ENCODE measurements at regions not wholly inside any gene's neighbourhood (a gene's known extent, or its start where the extent isn't known, plus 50 kb on each side); places are given as distances from the start of the nearest gene placed in this dataset.

- no peak for TF ChIP-seq TOX (CRISPR knock-in tag; IDR thresholded peaks at IDR 0.05; ENCODE audit: borderline replicate concordance)
- no peak for TF ChIP-seq TSHZ2 (CRISPR knock-in tag; IDR thresholded peaks at IDR 0.05)
- TF ChIP-seq GLIS3 (CRISPR knock-in tag; IDR thresholded peaks at IDR 0.05), result no peak
- TF ChIP-seq POU6F1 (CRISPR knock-in tag; IDR thresholded peaks at IDR 0.05; ENCODE audit: borderline replicate concordance, low read depth), result no peak
- no peak for ATAC-seq
Measured at GRCh38 chr6:41438746-41439145, 103.3 kb downstream of the NCR2 start.

GRCh38 chr6:41439524-41440418 is 104.4 kb downstream of the NCR2 start:
- TF ChIP-seq ZNF8 (CRISPR knock-in tag; IDR thresholded peaks at IDR 0.05) (no peak), ZFP30 (CRISPR knock-in tag; IDR thresholded peaks at IDR 0.05) (no peak), ZFP3 (CRISPR knock-in tag; IDR thresholded peaks at IDR 0.05) (no peak), TOX (CRISPR knock-in tag; IDR thresholded peaks at IDR 0.05; ENCODE audit: borderline replicate concordance) (no peak), ESRRG (CRISPR knock-in tag; IDR thresholded peaks at IDR 0.05) (no peak), ZC3H10 (CRISPR knock-in tag; IDR thresholded peaks at IDR 0.05) (no peak), PATZ1 (CRISPR knock-in tag; IDR thresholded peaks at IDR 0.05; ENCODE audit: borderline replicate concordance) (no peak), CSRNP3 (CRISPR knock-in tag; IDR thresholded peaks at IDR 0.05) (no peak), TCF4 (CRISPR knock-in tag; IDR thresholded peaks at IDR 0.05; ENCODE audit: borderline replicate concordance) (no peak), CREB5 (CRISPR knock-in tag; IDR thresholded peaks at IDR 0.05; ENCODE audit: low read depth) (no peak), OSR1 (CRISPR knock-in tag; IDR thresholded peaks at IDR 0.05) (no peak), ARNTL (CRISPR knock-in tag; IDR thresholded peaks at IDR 0.05; ENCODE audit: borderline replicate concordance, low read depth) (no peak), TSHZ2 (CRISPR knock-in tag; IDR thresholded peaks at IDR 0.05) (no peak), BACH2 (CRISPR knock-in tag; IDR thresholded peaks at IDR 0.05; ENCODE audit: borderline replicate concordance) (no peak), CSDC2 (CRISPR knock-in tag; IDR thresholded peaks at IDR 0.05) (no peak), ZNF565 (CRISPR knock-in tag; conservative IDR thresholded peaks at IDR 0.05; ENCODE audit: low read depth) (no peak), PPARA (CRISPR knock-in tag; IDR thresholded peaks at IDR 0.05; ENCODE audit: borderline replicate concordance) (no peak), ZNF70 (CRISPR knock-in tag; IDR thresholded peaks at IDR 0.05) (no peak)
- ATAC-seq, result no peak

Data from SK-N-SH treated with all-trans-retinoic acid at 6 μM for 48 hours (cell line).